ENCODE measurements at regions not wholly inside any gene's neighbourhood (a gene's known extent, or its start where the extent isn't known, plus 50 kb on each side); places are given as distances from the start of the nearest gene placed in this dataset.

GRCh38 chr21:16345757-16346156, 616.0 kb downstream of the USP25 start:
- intact Hi-C loops (cut with DNase I) = no loop called here
- WGBS = 80% methylated on average over 1 of the region's 1 CpG
- Histone ChIP-seq H3K27me3 (replicated peaks; ENCODE audit: insufficient read depth) (no peaks in the 10 kb centered on the region), H3K9me3 (no peaks in the 10 kb centered on the region), H3K4me3 (no peak overlapping the region), H3K36me3 (no peaks in the 10 kb centered on the region), H3K27ac (no peak overlapping the region), H3K4me1 (replicated peaks) (no peaks in the 10 kb centered on the region)
- no peak for DNase-seq (ENCODE audit: low spot score)
- TF ChIP-seq POLR2A (IDR thresholded peaks at IDR 0.05) (no peak), POLR2AphosphoS5 (IDR thresholded peaks at IDR 0.05) (no peak), CTCF (IDR thresholded peaks at IDR 0.05) (no peak)

- no peaks in the 10 kb centered on the region for H3K9me3 ChIP-seq
- DNase-seq (ENCODE audit: low spot score) = no peak
- H3K27ac ChIP-seq = no peak overlapping the region
- no peaks in the 10 kb centered on the region for H3K27me3 ChIP-seq (replicated peaks; ENCODE audit: insufficient read depth)
- intact Hi-C loops (cut with DNase I) = no loop called here
- TF ChIP-seq CTCF (IDR thresholded peaks at IDR 0.05) = no peak
- no peak for TF ChIP-seq POLR2AphosphoS5 (IDR thresholded peaks at IDR 0.05)
- no peak for TF ChIP-seq POLR2A (IDR thresholded peaks at IDR 0.05)
- no peak overlapping the region for H3K4me3 ChIP-seq
- H3K4me1 ChIP-seq (replicated peaks) = no peaks in the 10 kb centered on the region
- no peaks in the 10 kb centered on the region for H3K36me3 ChIP-seq
These were observed 617.4 kb downstream of the USP25 start for GRCh38 chr21:16347223-16347622.

GRCh38 chr21:16353764-16354163, 624.0 kb downstream of the USP25 start:
- TF ChIP-seq POLR2A (IDR thresholded peaks at IDR 0.05) = no peak
- TF ChIP-seq POLR2AphosphoS5 (IDR thresholded peaks at IDR 0.05) = no peak
- no peak for TF ChIP-seq CTCF (IDR thresholded peaks at IDR 0.05)
- WGBS = 75% methylated on average over 6 of the region's 6 CpGs
- Histone ChIP-seq H3K4me3 (no peak overlapping the region), H3K27me3 (replicated peaks; ENCODE audit: insufficient read depth) (no peaks in the 10 kb centered on the region), H3K36me3 (no peaks in the 10 kb centered on the region), H3K9me3 (no peaks in the 10 kb centered on the region), H3K4me1 (replicated peaks) (no peaks in the 10 kb centered on the region), H3K27ac (no peak overlapping the region)
- DNase-seq (ENCODE audit: low spot score) = no peak
- intact Hi-C loops (cut with DNase I) = no loop called here

GRCh38 chr21:16357994-16358393, 628.2 kb downstream of the USP25 start:
- intact Hi-C loops (cut with DNase I) = no loop called here
- Histone ChIP-seq H3K27ac (no peak overlapping the region), H3K9me3 (no peaks in the 10 kb centered on the region), H3K4me3 (no peak overlapping the region), H3K27me3 (replicated peaks; ENCODE audit: insufficient read depth) (no peaks in the 10 kb centered on the region), H3K36me3 (no peaks in the 10 kb centered on the region), H3K4me1 (replicated peaks) (no peaks in the 10 kb centered on the region)
- TF ChIP-seq POLR2A (IDR thresholded peaks at IDR 0.05) (no peak), POLR2AphosphoS5 (IDR thresholded peaks at IDR 0.05) (no peak), CTCF (IDR thresholded peaks at IDR 0.05) (no peak)
- no peak for DNase-seq (ENCODE audit: low spot score)

- H3K27me3 ChIP-seq (replicated peaks; ENCODE audit: insufficient read depth) = no peaks in the 10 kb centered on the region
- intact Hi-C loops (cut with DNase I) = no loop called here
- no peaks in the 10 kb centered on the region for H3K9me3 ChIP-seq
- no peak for TF ChIP-seq POLR2AphosphoS5 (IDR thresholded peaks at IDR 0.05)
- TF ChIP-seq POLR2A (IDR thresholded peaks at IDR 0.05) = no peak
- H3K4me1 ChIP-seq (replicated peaks) = no peaks in the 10 kb centered on the region
- DNase-seq (ENCODE audit: low spot score) = no peak
- no peaks in the 10 kb centered on the region for H3K36me3 ChIP-seq
- H3K4me3 ChIP-seq = no peak overlapping the region
- WGBS = 95% methylated on average over 2 of the region's 2 CpGs
- no peak overlapping the region for H3K27ac ChIP-seq
These were observed 629.0 kb downstream of the USP25 start for GRCh38 chr21:16358784-16359183.

All from prostate gland (tissue), 2 donors.